GM03348 (cell line): ENCODE measurements at regions not wholly inside any gene's neighbourhood (a gene's known extent, or its start where the extent isn't known, plus 50 kb on each side); places are given as distances from the start of the nearest gene placed in this dataset.

Experiments
- DNase-seq: peaks from one replicate; pipeline ENCODE4 v3.0.0; 2012; ENCODE audit warnings: low spot score

DNA sequence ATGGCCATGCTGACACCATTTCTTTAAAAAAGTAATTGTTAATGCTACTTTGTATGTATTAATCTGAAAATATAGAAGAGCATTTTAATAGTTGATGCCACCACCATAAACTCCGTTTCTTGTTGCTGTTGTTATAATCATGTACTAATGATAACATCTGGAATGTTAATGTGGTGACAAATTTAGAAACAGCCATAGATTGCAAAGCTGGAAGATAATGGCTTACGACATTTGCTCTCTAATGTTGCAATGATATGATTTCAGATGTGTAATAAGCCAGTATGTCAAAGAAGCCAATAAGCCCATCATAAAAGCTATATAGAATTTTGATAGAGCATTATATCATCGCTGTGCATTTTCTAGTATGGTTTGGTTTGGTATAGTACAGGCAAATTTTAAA, 579.4 kb upstream of the ZFP42 start:
- no peak for DNase-seq

DNA sequence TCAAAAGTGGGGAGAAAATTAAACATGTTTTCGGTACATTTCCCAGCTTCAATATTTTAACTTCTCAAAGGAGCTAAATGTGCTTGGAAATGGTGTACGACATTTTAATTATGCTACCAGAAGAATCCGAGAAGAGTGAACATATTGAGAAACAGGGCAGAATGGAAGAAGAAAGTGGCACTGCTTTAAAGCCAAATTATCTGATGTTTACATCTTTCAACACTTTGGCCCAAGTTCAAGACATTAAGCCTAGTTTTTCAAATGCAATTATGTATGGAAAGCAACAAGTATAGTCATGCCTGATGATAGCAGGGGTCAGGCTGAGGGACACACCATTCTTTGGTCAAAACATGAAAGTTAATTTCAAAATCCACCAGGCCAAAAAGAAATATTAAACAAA, 577.9 kb upstream of the ZFP42 start:
- DNase-seq: no peak

DNA sequence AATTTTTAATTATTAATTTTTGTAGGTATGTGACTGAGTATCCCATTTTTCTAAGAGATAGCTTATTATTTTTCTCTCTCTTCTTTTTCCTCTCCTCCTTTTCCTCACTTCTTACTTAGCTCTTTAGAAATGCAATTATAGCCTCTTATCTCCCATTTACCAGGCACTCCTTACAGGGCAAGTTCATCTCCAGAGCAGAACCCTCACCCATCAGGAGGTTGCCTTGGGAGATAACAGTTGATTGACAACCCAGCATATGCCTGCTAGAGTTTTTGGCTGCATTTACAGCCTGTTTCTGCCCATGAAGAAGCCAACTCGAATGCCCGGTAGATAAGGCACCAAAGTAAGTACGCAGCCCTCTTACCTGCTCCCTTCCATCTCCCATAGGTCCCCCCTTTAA, 572.9 kb upstream of the ZFP42 start:
- no peak for DNase-seq

DNA sequence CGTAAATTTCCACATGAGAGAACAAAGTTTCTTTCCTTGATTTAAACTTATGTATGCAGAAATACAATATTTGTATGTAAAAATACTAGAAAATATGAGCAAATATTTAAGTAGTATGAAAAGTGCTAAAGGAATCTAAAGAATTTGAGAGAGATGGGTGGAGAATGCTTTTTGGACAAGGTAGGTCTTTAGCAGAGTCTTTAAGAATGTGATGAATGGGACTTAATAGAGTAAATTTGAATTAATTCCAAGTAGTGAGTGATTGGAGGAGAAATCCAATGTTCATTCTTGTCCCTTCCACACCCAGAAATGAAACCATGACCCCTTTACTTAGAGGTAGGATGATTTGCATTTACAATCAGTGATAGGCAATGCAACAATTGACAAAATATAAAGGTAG, 570.9 kb upstream of the ZFP42 start:
- peak; percentile 59 for DNase-seq

DNA sequence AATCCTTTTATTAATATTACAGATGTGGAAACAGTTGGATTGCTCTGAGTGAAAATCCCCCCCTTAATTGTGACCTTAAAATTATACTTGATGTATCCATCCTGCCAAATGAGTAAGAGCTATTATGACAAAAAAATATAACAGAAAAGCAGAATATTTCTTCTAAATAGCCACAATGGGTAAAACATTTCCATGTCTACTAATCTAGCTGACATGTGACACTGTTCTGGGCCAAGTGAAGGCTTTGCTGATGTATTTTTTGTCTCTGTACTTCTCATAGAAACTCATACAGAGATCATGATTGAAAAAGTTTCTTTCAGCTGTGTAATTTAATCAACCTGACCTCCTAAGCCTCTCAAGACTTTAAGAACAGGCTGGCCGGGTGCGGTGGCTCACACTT, 569.1 kb upstream of the ZFP42 start:
- DNase-seq: no peak

DNA sequence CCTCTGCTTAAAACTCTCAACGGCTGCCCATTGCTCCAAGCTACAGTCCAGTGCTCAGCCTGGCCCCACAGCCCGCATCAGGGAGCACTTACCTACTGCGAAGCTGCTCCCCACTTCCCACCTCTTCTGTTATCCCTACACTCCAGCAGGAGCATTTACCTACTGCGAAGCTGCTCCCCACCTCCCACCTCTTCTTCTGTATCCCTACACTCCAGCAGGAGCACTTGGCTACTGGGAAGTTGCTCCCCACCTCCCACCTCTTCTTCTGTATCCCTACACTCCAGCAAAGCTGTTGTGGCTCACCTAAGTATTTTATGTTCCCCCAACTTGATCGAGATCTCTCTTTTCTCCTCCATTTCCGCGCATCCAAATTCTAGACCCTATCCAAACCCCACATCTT, 563.3 kb upstream of the ZFP42 start:
- no peak for DNase-seq

DNA sequence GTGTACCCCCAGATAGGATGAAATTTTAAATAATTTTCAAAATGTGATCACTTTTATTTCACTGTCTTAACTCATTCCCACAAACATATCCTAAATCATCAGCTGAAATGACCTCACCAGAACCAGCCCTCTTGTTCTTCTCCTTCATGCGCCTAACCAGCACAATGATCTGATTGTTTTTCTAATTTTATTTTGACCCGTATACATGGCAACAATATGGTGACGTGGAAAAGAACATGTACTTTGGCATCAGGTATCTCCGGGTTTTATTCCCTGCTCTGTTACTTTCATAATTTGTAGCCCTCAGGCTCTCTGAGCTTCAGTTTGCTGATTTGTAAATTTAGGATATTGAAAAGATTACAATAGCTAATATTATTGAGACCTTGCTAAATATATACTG, 562.4 kb upstream of the ZFP42 start:
- no peak for DNase-seq

DNA sequence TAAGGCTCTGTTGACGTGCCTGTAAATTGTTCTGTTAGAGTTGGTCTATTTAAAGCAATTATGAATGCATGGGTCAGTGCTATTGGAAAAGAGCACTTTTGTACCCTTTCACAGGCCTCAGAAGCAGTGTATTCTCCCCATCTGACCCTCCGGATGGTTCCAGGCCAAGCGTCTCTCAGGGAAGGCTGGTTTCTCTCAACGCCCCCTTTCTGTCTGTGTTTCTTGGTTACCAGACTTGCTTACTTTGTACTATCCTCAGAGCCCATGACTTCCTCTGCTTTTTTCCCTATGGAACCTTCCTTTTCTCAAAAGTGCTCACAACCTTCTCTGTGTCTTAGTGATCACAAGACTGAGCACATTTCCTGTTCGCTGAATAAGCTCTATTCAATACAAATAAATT, 559.3 kb upstream of the ZFP42 start:
- no peak for DNase-seq

DNA sequence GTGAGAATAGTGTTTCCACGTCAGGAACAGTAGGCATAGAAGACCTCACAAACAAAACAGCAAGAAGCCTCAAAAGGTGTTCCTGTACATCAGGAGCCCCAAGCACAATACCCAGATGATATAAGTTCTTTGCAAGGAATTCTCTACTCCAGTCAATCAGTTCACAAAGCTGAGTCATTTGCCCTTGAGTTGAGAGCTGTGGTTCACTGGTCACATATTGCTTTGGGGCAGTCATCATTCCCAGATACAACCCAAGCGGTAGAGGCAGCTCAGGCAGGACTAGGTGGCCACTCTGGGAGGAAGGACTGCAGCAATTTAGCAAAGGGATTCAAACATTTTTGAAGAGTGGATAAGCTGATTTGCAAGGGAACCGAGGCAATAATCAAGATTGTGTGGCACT, 551.5 kb upstream of the ZFP42 start:
- no peak for DNase-seq

DNA sequence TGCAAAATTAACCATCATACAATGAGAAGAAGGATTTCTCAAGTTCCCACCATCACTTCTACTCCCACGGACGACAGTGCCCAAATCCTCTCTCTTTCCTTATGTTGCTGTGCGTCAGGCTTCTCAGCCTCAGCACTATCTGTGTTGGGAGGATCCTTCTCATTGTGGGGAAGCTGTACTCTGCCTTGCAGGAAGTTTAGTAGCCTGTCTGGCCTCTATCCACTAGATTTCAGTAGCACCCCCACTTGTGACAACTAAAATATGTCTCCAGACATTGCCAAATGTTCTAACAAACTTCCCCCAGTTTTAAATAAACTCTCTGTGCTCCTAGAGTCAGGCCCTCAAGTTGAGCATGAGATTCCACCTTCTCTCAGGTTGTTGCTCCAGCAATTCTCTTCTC, 545.9 kb upstream of the ZFP42 start:
- DNase-seq: no peak

DNA sequence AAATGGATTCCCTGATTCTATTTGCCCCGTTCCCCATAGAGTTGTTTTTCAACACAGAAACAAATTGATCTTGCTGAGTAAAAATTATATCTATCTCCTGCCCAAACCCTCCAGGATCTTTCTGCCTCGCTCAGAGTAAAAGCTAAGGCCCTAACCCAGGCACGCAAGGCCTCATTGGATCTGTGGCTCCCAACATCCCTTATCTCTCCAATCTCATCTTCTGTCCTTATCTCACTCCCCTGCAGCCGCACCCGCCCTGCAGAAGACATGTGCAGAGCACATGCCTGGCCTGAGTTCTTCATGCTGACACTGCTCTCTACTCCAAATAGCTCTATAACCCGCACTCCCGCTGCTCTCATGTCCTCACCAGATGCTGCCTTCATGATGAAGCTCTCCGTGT, 543.8 kb upstream of the ZFP42 start:
- DNase-seq: peak; percentile 15

DNA sequence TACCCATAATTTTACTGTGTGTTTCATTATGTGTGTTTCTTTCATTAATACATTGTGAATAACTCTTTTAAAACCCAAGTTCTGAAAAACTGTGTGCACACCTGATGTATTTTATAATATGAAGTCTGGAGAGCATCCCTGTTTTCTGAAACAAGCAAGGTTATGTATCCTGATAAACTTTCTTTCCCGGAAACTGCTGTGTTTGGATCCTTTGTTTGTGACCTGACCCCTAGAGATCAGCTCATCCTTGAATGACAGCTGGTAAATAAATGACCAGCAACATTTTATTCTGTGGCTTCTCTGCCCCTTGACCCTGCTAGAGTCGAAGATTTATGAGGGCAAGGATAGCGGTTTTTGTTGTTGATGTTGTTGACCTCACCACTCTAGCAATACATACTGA, 535.6 kb upstream of the ZFP42 start:
- DNase-seq: no peak

DNA sequence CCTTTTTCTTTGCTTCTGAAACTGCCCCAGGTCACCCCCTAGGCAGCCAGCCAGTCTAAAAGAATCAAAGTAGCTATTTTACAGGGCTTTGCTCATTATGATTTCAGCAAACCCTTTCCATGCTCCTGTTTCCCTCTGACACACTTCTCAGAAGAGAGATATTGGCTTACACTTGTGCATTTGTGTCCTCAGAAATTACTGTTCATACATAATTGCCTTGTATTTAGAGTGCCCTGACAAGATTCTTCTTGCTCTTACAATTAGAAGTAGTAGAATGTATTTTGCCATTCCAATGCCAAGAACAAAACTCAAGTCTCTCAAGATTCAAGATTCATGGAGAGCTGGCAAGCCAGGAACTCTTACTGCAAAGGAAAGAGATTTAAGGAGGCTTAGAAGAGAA, 531.0 kb upstream of the ZFP42 start:
- DNase-seq: no peak

DNA sequence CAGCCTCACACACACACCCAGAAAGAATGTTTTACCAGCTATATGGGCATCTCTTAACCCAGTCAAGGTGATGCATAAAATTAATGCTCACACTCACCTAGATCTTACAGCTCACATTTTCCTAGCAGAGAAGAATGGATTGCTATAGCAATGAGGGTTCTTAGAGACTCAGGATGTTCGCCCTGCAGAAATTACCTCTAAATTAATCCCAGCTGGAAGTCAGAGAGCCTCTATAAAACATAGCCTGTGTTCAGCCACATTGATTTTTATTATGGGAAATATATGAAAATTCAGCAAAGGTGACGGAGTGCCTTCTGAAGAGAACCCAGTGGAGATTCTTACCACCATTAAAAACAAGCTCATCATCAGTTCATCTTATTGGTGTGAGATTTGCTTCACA, 528.3 kb upstream of the ZFP42 start:
- no peak for DNase-seq

DNA sequence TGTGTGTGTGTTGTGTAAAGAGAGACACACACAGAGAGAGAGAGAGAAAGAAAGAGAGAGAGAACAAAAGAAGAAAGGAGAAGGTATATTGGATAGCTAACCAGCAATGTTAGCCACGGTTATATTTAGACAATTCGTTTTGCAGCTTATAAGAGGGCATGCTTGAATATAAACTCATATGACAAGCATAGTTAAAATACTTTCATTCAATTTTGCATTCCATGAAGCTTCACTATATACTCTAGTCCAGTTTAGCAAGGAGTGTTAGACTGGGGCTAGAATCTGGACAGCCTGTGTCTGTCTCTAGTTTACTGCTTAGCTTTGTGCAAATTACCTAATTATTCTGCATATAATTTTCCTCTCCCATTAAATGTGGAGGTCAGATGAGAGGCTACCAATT, 525.9 kb upstream of the ZFP42 start:
- peak; percentile 14 for DNase-seq

DNA sequence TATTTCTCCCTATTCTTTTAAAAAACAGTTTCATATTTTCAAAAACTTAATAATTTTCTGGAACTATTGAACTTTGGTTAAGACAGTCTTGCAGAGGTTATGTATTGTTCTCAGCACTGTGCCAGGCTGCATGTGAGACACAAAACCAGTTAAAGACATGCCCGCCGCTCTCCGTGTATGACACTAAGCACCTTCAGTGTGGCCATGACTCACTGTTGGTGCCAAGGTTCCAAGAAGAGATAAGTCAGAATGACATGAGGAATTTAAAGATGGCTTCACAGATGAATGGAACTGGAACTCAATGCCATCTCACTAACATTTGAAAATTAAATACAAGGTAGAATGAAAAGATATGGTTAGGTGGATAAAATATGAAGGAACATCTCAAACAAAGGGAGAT, 525.5 kb upstream of the ZFP42 start:
- no peak for DNase-seq

DNA sequence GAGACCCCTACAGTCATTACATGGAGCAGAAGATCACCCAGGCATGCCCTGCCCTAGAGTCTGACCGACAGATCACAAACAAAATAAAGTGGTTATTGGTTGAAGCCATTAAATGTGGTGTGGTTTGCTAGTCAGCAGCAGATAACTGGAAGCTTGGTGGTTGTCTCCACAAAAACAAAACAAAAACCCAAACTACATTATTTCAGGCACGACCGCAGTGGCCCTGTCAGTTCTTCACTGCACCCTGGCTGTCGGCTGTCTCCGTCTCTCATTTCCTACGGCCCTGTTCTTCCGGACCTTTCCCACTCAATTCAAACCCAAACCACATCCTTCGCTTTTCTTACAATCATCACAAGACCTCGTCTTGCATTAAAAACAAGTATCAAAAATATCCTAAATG, 521.3 kb upstream of the ZFP42 start:
- DNase-seq: no peak

DNA sequence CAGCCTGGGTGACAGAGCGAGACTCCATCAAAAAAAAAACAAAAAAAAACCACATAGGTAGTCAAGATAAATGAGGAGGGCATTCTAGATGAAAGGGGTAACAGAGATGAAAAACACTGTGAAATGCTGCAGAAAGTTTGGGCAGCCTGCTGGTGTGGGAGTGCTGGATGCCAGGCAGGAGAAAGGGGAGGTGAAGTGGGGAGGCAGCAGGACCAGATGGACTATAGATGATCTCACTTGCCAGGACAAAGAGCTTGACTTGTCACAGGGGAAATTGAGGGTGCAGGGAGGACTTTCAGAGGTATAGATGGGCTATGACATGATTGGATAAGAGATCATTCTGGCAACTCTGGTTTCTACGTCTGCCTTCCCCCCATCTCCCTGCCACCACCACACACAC, 519.7 kb upstream of the ZFP42 start:
- DNase-seq: no peak

DNA sequence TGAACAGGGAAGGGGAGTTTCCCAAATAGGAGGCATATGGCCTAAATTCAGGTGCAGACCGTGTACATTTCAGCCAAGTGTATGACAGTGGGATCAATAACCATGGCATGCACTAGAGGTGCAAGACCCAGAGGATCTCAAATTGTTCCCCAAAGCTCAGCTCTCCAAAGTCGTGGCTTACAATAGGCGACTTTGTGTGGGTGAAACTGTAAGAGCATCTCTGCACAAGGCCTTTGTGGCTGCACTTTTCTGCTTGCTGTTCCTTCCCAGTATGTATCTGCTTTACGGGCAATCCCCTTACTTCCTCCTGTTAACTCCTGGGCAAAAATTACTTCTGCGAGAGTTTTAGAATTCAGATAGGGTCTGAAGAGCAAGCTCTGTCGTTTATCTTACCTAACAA, 518.3 kb upstream of the ZFP42 start:
- DNase-seq: no peak

DNA sequence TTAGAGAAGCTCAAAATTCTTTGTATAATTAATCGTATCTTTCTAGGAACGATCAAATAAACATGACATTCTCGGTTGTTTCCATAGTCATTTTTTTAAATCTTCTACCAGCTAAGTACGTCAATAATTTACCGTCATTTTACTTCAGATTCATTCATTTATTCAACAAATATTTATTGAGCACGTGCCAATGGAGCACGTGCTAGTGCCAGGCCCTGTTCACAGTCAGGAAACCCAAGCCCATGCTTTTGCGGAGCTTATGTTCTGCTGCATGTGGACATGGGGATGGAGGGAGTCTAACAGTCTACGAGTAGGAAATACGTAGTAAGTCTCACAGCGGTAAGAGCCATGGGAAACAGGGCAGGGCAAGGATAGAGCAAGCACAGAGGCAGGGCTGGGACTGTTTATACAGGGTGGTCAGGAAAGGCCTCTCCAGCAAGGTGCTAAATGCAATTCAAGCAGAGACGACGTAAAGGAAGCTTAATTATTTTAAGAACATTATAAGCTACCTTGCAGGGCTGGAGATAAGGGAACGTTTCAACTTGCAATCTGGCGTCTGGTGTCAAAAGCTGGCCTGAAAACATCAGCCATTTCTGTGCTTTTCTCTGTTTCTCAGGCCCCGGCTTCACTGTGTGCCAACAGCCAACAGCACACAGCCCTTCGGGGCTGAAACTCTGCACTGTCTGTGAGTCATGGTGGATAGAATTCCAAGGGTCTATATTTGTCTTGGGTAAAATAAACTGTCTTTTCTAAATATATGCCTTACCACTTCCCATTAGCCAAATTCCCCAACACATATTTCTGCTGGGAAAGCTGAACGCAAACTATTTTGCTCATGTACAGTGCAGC, 517.1 kb upstream of the ZFP42 start:
- peak; percentile 79 for DNase-seq

DNA sequence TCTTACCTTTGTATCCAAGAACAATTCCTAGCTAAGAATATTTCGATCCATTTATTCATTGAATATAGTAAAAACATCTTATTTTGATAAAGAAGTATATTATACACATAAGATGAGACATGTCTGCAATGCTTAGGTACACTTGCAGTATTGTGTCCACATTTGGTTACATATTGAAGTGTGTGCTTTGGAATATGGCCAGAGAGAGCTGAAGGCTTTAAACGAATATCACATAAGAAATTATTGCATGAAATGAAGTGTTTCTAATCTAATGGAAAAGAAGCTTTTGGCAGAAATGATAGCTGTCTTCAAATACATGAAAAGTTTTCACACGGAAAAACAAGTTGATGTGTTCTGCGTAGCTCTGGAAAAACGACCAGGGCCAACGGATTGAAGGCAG, 516.1 kb upstream of the ZFP42 start:
- no peak for DNase-seq

DNA sequence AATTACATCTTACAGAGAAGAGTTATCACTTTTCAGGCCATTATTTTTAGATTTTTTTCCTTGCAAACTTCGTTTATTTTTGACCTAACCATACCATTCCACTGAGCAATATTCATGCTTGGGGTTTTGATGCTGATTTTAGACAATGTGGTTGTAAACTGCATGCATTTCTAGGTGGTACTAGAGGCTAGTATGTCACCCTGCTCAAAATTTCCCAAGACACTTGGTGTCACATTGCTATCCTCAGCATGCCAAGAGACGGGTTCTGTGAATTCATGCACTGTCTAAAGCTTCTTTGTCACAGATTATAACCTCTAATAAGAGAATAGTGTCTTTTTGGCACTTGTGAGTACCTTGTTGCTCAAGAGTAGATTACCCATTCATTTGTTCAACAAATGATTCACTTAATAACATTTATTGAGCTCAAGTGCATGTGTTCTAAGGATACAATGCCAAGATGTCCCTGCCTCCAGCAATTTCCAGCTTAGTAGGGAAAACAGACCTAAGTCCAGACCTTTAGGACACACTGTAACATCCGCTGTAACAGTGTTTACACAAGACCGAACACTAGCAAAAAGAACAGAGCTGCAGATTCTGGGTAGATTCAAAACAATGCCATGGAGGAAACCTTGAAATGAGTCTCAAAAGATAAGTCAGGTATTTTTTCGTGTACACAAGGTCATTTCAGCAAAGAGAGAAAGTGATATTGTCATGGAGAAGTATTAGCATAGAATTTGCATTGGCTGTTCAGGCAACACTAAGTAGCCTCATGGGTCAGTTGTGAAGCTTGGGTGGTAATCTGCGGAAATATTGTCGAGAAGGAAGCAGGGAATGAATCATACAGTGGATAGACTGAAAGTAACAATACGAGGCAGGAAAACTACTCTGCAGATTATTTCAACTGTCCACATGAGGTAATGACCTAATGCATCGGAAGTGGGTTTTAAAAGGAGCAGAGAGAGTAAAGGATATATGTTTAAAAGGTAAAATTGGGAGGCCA, 515.1 kb upstream of the ZFP42 start:
- peak; percentile 23 for DNase-seq

DNA sequence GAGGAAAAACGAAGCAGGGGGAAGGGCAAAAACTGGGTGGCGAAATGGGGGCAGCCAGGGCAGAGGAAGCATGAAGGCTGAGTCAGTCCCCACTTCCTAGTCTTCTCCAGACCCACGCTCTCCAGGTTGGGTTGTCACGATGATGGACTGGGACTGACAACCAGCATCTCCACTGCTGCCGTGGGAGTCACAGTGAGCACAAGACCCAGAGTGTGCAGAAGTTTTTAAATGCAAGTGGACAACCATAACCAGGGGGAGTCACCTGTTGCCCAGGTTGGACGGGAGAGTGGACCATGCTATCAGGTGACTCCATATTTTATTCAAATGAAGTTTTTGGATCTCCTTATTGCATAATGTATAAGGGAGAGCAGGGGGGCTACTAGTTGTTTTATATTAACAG, 511.4 kb upstream of the ZFP42 start:
- no peak for DNase-seq
